ENCODE measurements at regions not wholly inside any gene's neighbourhood (a gene's known extent, or its start where the extent isn't known, plus 50 kb on each side); places are given as distances from the start of the nearest gene placed in this dataset.

DNA sequence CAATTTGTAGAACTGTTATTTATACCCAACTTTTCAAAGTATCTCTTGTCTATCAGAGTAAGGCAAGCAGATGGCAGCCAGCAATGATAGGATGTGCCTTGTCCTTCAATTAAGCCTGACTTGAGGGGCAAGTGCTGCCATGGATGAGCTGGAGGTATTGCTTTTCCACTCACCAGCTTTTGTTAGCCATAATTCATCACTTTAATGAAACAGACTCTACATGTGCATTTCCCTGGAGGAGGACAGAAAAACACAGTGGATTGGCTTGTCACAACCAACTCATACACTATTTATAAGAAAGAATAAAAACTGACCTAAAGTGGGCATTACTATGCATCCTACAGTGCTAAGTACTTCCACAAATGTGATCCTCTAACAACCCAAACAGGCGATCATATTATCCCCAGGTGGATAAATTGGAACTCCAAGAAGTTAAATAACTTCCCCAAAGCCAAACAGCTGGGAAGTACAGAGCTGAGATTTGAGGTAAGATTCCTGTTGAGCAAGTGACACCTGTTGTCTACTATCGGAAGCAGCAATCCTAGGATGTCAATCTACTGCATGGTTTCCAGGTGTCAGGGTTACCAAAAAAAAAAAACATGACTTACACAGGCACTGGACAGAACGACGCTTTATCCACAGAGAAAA, 73.9 kb upstream of the NRSN1 start:
- TF ChIP-seq GATA3 (IDR thresholded peaks at IDR 0.05; ENCODE audit: low read depth, low read length), result no peak
- no peak for TF ChIP-seq GATA2 (IDR thresholded peaks at IDR 0.05; ENCODE audit: low read depth, low read length)

DNA sequence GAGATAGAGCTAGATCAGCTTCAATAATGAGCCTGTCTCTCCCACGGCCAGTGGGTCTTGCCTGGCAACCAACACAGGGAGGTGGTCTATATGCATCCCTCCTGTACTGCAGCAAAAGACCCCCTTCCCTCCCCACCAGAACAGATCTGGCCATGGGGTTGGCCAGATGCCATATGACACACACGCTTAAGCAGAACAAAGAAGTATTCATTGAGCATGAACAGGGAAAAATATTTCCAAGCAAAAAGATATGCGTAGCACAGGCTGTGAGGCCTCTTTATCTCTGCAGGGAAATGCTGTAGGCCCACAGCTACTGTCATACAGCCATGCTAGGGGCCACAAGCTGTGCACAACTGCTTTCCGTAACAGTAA, 73.4 kb upstream of the NRSN1 start:
- TF ChIP-seq GATA2 (IDR thresholded peaks at IDR 0.05; ENCODE audit: low read depth, low read length) (no peak), GATA3 (IDR thresholded peaks at IDR 0.05; ENCODE audit: low read depth, low read length) (no peak)

DNA sequence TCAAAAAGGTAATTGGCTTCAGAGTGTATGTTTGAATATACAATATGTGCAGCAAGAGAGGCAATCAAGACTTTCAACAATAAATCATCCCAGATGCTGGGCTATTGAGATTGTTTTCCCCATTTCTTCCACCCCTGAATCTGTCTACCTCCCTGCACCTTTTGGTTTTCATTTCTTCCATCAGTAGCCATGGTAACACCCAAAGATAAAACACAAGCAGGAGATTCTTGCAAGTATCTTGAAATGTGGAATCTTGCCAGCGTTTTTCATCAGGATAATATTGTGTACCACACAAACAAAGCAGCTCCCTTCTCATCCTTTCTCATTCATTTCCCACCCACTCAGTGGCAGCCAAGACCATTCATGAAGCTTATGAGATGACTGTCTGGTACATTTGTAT, 73.0 kb upstream of the NRSN1 start:
- TF ChIP-seq GATA3 (IDR thresholded peaks at IDR 0.05; ENCODE audit: low read depth, low read length), result no peak
- no peak for TF ChIP-seq GATA2 (IDR thresholded peaks at IDR 0.05; ENCODE audit: low read depth, low read length)

DNA sequence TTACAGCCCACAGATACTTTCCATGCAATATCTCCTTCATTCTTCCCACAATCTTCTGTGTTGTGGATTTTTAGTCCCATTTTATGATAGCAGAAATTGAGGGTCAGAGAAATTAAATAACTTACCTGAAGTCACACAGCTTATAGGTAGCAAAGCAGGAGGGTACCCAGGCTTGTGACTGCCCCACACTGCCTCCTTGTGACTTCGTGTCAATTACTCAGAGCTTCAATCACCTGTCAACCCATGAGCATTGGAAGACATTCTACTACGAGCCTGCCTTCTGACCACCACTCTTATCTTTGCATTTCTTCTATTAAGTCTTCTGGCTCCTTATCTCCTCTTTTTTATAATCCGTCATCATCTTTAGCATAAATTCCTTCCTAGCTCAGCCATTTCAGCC, 71.6 kb upstream of the NRSN1 start:
- TF ChIP-seq GATA3 (IDR thresholded peaks at IDR 0.05; ENCODE audit: low read depth, low read length) (no peak), GATA2 (IDR thresholded peaks at IDR 0.05; ENCODE audit: low read depth, low read length) (no peak)

DNA sequence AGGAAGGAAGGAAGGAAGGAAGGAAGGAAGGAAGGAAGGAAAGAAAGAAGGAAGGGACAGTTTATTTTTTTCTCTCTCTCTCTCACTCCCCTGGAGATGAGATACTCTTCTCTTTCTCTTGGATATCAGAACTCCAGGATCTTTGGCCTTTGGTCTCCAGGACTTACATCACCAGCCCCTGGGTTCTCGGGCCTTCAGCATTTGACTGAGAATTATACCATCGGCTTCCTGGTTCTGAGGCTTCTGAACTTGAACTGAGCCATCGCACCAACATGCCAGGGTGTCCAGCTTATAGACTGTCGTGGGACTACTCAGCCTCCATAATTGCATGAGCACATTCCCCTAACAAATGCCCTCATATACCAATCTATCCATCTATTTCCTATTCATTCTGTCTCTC, 69.4 kb upstream of the NRSN1 start:
- TF ChIP-seq GATA3 (IDR thresholded peaks at IDR 0.05; ENCODE audit: low read depth, low read length) (no peak), GATA2 (IDR thresholded peaks at IDR 0.05; ENCODE audit: low read depth, low read length) (no peak)

DNA sequence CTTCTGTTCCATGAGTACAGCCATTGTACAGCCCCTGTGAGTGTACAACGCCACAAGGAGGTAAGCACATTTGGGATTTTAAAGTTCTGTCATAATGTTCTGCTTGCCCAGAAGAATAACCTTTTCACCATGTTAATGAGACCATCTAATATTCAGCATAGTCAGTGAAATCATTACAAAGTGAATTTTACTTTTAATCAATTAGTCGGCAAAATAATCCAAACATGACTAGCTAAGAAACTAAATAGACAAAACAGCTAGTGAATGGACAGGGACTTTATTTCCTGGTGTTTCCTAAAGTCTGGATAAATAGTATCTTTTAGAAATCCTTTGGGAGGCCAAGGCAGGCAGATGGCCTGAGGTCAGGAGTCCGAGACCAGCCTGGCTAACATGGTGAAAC, 69.0 kb upstream of the NRSN1 start:
- TF ChIP-seq GATA2 (IDR thresholded peaks at IDR 0.05; ENCODE audit: low read depth, low read length) (no peak), GATA3 (IDR thresholded peaks at IDR 0.05; ENCODE audit: low read depth, low read length) (no peak)

DNA sequence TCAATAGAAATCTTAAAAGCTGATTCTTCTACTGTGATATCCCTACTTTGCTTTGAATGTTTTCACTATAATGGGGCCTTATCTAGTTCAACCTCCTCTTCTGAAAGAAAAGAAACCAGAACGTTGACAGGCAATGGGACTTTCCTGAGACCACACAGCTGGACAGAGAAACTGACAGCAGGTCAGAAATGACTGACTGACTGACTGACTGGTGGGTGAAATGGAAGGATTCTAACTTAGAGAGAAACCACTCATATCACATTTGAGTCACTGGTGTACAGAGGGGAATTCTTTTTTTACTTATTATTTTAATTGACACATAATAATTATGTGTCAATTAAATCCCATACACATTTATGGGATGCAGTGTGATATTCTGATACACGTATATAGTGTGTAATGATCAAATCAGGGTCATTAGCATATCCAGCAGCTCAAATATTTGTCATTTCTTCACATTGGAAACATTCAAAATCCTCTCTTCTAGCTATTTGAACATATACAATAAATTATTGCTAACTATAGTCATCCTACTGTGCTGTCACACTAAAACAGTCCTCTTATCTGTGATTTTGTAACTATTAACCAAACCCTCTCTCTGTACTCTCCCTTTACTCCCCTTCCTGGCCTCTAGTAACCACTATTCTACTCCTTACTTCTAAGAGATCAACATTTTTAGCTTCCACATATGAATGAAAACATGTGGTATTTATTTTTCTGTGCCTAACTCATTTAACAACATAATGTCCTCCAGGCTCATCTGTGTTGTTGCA, 64.8 kb upstream of the NRSN1 start:
- TF ChIP-seq GATA3 (IDR thresholded peaks at IDR 0.05; ENCODE audit: low read depth, low read length) (no peak), GATA2 (IDR thresholded peaks at IDR 0.05; ENCODE audit: low read depth, low read length) (no peak)

DNA sequence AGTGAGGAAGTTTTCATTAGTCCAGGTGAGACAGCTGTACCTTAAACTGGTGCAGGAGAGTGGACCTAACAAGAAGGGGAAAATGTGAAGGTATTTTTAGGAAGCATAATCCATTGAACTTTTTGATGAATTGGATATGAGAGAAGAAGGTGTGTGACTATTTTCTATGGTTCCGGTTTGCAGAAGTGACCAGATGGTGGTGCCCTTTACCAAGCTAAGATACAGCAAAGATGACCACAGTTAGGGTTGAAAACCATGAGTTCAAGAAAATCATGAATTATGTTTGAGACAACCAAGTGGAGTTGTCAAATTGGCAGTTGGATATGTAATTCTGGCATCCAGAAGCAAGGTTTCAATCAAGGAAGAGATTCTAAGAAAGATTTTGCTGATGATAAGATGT, 61.9 kb upstream of the NRSN1 start:
- TF ChIP-seq GATA3 (IDR thresholded peaks at IDR 0.05; ENCODE audit: low read depth, low read length) (no peak), GATA2 (IDR thresholded peaks at IDR 0.05; ENCODE audit: low read depth, low read length) (no peak)

DNA sequence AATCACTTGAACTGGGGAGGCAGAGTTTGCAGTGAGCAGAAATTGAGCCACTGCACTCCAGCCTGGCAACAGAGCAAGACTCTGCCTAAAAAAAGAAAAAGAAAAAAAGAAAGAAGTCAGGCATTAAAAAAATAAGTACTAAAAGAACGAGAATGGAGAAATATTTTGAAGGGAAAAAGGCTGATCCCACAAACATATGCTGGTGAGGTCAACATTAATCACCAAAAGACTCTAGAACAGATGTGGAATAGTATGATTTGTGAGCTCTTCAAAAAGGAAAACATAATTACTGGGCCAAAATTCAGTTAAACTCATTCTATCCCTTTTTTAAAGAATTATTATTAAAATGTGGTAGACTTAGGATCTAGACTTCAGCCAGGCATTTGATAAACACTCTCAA, 61.2 kb upstream of the NRSN1 start:
- TF ChIP-seq GATA3 (IDR thresholded peaks at IDR 0.05; ENCODE audit: low read depth, low read length), result no peak
- TF ChIP-seq GATA2 (IDR thresholded peaks at IDR 0.05; ENCODE audit: low read depth, low read length), result no peak

DNA sequence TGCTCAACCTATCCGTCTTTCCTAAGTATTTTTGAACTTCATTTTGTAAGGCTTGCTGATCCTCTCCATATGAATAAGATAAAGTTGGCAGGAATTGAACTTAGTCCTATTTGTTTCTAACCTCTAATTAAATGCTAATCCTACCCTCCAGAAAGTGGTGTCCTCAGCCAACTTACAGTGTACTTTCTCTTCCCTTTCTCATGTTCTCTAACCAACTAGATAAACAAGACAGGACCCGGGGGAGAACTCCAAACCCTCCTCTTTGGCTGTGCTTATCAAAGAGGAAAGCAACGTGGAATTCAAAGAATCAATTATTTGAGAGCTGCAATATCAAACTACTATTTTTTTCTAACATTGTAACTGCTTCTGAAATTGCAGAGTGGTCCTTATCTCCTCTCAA, 56.5 kb upstream of the NRSN1 start:
- TF ChIP-seq GATA2 (IDR thresholded peaks at IDR 0.05; ENCODE audit: low read depth, low read length), result no peak
- no peak for TF ChIP-seq GATA3 (IDR thresholded peaks at IDR 0.05; ENCODE audit: low read depth, low read length)

DNA sequence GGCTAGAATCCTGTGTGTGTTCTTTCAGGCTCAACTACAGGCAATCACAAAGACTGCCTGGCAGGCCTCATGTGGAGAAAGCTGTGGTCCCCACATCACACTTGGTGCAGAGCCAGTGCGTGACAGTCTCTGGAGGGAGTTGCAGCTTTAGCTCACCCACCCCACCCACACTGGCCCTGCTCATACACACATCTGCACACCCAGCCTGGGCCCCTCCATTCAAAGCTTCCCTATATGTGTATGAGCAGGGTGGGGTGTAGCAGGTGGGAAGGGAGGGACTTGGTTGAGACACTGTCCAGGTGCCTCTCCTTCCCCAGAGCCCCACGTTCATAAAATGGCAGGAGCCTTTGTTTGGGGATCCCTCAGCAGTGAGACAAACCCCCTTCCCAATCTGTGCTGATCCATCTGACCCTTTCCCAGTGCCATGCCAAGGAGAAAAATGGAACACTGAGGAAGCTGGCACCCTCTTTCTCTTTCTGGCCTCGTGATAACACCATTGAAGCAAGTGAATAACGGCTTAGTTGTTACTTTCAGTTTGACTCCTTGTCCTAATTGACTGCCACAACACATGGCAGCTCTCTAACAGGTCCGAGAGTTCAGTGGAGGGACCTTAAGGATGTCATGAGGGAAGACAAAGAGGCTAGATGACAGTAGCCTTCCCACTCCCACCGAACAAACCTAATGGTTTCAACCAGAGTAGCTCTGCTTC, 53.8 kb upstream of the NRSN1 start:
- TF ChIP-seq GATA3 (IDR thresholded peaks at IDR 0.05; ENCODE audit: low read depth, low read length) (no peak), GATA2 (IDR thresholded peaks at IDR 0.05; ENCODE audit: low read depth, low read length) (no peak)

DNA sequence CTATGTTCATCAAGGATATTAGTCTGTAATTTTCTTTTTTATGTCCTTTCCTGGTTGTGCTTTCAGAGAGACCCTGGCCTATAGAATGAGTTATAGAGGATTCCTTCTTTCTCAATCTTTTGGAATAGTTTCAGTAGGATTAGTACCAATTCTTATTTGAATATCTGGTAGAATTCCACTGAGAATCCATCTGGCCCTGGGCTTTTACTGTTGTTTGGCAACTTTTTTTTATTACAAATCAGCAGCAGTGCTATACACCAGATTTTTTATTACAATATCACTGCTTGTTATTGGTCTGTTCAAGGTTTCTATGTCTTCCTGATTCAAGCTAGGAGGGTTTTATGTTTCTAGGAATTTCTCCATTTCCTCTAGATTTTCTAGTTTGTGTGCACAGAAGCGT, 50.0 kb upstream of the NRSN1 start:
- TF ChIP-seq GATA2 (IDR thresholded peaks at IDR 0.05; ENCODE audit: low read depth, low read length) (no peak), GATA3 (IDR thresholded peaks at IDR 0.05; ENCODE audit: low read depth, low read length) (no peak)
